NCI-H1105 (cell line): ENCODE measurements at regions not wholly inside any gene's neighbourhood (a gene's known extent, or its start where the extent isn't known, plus 50 kb on each side); places are given as distances from the start of the nearest gene placed in this dataset.

ENCODE experiments used
- DNase-seq: peaks from one replicate; lab custom pipeline; 2025; lab: John Stamatoyannopoulos, UW

DNA sequence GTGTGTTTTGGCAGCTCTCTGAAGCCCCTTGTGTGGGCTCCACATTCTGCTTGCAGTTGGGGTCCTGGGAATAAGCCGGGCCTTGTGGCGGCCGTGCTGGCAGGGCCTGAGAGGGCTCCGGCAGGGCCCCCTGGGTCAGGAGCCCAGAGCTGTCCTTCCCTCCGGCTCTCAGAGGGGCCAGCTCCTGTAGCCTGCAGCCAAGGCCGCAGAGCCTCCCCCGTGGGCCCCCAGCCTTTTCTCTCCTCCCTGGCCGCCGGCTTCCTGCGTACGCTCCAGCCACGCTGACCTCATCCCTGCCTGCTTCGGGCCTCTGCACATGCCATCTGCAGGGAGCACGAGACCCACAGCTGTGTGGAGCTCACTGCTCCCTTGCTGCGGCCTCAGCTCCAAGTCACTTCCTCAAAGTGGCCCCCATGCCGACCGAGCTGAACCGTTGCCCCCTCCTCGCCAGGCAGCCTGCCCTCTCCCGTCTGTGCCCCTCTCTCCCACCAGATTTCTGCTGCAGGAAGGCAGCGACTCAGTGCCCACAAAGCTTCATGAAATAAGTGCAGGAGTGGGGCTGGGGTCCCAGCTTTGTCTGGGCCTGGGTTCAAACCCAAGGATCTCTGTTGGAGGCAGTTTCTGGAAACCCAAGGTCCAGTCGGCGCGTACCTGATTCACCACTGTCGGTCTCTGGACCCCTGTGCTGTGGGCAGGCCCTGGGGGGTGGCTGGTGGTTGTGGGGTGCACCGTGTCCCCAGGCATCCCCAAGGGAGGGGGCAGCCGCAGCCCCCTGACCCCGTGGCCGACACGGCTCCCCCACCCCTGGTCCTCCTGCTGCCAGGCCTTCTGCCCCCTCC is 57.1 kb upstream of the NKX1-1 start:
- DNase-seq: no peak

GRCh38 chr4:1462768-1463075 is 56.5 kb upstream of the NKX1-1 start:
- no peak for DNase-seq

DNA sequence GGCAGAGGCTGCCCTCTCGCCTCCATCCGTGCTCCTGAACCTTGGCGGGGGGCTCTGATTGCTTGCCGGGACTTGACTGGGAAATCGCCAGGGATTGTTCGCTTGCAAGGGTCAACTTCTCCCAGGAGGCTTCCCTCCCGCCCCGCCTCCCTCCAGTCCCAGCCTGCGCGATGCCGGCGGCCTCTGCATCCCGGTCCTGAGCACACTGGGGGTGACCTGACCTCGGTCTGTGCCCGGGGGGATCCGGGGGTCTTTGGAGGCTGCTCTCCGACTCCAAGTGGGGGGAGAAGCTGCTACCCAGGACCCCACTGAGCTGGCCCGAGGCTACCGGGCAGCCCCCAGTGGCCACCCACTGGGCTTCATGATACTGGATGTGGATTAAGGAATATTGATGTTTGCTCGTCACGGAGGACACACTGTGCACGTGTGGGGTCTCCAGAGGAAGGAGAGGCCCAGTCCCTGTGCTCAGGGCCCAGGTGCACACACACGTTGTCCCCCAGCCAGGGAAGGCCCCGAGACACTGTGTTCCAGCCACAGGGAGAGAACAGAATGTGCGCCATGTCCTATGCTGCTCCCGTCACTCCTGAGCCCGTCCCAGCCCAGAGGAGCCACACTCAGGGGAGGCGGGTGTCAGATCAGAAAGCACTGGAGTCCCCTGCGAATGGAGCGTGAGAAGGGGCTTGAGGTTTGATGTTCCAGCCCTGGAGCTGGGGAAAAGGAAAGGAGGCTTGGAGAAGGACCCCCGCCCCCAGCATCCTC is 55.9 kb upstream of the NKX1-1 start:
- DNase-seq: no peak

GRCh38 chr4:1460967-1461868 is 55.0 kb upstream of the NKX1-1 start:
- DNase-seq: no peak

- DNase-seq: no peak
These were observed 53.7 kb upstream of the NKX1-1 start for GRCh38 chr4:1459722-1460511.

DNA sequence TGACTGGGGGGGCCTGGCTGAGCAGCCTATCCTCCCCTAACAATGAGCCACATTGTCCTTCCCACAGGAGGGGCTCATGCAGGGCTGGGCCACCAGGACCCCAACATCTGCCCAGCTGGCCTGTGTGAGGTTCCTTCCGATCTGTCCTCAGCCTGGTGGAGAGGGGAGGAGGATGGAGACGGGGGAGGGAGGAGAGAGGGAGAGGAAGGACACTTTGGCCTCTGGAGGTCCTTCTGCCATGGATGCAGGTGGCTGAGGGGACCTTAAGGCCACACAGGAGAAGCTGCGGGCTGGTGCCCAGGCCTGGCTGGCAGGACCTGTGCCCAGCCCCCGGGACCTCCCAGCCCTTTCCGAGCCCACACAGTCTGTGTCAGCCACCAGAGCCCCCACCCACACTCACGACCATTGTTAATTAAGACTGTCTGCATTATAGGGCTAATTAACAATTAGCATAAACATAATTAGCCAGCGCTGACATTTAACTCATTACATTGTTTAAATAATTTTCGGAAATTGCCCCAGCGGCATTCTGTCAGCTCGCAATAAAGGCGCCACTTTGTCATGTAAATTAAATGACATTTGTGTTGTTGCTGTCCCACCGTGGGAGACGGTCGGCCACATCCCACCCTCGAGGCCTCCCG is 53.0 kb upstream of the NKX1-1 start:
- DNase-seq: no peak

DNA sequence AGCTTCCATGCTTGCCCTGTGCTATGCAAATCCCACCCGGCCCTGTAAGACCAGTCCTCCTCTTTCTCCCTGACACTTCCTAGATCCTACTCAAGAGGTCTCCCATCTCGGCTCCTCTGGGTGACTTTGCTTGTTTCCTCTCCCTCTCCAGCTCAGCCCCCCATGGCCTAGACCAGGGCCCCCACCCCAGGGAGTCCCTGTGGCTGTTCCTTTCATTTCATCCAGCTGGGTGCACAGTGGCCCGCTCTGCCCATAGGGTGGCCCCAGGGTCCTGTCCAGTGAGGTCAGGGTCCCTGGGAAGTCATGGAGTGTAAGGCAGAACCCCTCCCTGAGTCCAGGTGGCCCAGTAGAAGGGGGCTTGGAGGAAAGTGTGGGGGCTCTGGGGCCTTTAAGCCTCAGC is 52.3 kb upstream of the NKX1-1 start:
- no peak for DNase-seq
